ENCODE measurements at regions not wholly inside any gene's neighbourhood (a gene's known extent, or its start where the extent isn't known, plus 50 kb on each side); places are given as distances from the start of the nearest gene placed in this dataset.

GRCh38 chr3:177878192-177878591 is 658.0 kb upstream of the KCNMB2 start:
- Mint-ChIP-seq H3K27me3 (ENCODE audit: low read depth) (no peaks in the 10 kb centered on the region), H3K9me3 (ENCODE audit: low read depth) (no peaks in the 10 kb centered on the region), H3K4me3 (ENCODE audit: unreplicated experiment) (no peak overlapping the region), H3K36me3 (ENCODE audit: low read depth) (no peaks in the 10 kb centered on the region), H3K4me1 (ENCODE audit: low read depth) (peaks cover 24% of the 10 kb centered on the region), H3K27ac (ENCODE audit: unreplicated experiment) (no peak overlapping the region)
- TF ChIP-seq CTCF (IDR thresholded peaks at IDR 0.05): no peak
- DNase-seq (ENCODE audit: low spot score): no peak

DNA sequence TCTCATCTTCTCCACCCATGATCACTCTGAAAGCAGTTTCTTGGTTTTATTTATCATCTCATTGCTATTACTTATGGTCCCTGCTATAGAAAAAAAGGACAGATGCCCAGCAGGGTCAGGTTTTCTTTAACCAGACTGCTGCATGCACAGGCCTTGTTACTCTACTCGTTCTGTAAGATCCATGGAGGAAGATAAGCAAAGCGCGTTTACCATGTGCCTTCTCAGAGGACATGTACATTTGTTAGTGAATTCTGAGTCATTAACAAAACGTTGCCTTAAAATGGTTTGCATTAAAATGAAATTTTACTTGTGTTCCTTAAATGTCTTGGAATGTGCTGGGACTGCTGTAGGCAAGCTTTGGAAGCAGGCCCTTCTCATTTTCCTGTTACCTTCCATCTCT is 657.3 kb upstream of the KCNMB2 start:
- Mint-ChIP-seq H3K4me3 (ENCODE audit: unreplicated experiment) (no peak overlapping the region), H3K36me3 (ENCODE audit: low read depth) (no peaks in the 10 kb centered on the region), H3K27ac (ENCODE audit: unreplicated experiment) (no peak overlapping the region), H3K4me1 (ENCODE audit: low read depth) (peaks cover 29% of the 10 kb centered on the region), H3K9me3 (ENCODE audit: low read depth) (no peaks in the 10 kb centered on the region), H3K27me3 (ENCODE audit: low read depth) (no peaks in the 10 kb centered on the region)
- DNase-seq (ENCODE audit: low spot score): no peak
- TF ChIP-seq CTCF (IDR thresholded peaks at IDR 0.05): no peak

GRCh38 chr3:177881351-177881750 is 654.9 kb upstream of the KCNMB2 start:
- H3K9me3 Mint-ChIP-seq (ENCODE audit: low read depth): no peaks in the 10 kb centered on the region
- no peaks in the 10 kb centered on the region for H3K36me3 Mint-ChIP-seq (ENCODE audit: low read depth)
- H3K4me3 Mint-ChIP-seq (ENCODE audit: unreplicated experiment): no peak overlapping the region
- no peaks in the 10 kb centered on the region for H3K27me3 Mint-ChIP-seq (ENCODE audit: low read depth)
- no peak overlapping the region for H3K27ac Mint-ChIP-seq (ENCODE audit: unreplicated experiment)
- peaks cover 26% of the 10 kb centered on the region for H3K4me1 Mint-ChIP-seq (ENCODE audit: low read depth)
- no peak for DNase-seq (ENCODE audit: low spot score)
- TF ChIP-seq CTCF (IDR thresholded peaks at IDR 0.05): no peak

DNA sequence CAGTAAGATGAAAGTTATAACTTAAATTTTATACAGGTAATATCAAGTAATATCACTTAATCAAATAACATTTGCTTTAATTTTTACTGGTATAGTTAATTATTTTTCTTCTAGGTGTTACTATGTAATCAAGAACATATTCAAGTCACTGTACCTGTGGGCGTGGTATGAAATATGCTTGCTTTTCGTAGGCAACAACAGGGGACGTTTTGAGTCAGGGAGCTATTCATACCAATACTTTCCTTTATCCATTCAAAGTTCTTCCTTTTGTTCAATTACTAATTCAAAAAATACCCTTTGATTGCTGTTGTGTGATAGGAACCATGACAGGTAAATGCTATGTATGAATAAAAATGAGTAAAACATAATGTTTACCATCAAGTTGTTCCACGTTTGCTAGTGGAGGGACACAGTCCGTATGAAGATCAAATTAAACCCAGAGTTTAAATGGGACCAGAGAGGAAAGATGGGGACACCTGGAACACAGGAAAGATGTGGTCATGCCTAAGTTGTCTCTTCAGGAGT is 654.0 kb upstream of the KCNMB2 start:
- no peak for TF ChIP-seq CTCF (IDR thresholded peaks at IDR 0.05)
- Mint-ChIP-seq H3K4me3 (ENCODE audit: unreplicated experiment) (no peak overlapping the region), H3K9me3 (ENCODE audit: low read depth) (no peaks in the 10 kb centered on the region), H3K36me3 (ENCODE audit: low read depth) (no peaks in the 10 kb centered on the region), H3K4me1 (ENCODE audit: low read depth) (peaks cover 33% of the 10 kb centered on the region), H3K27ac (ENCODE audit: unreplicated experiment) (no peak overlapping the region), H3K27me3 (ENCODE audit: low read depth) (no peaks in the 10 kb centered on the region)
- no peak for DNase-seq (ENCODE audit: low spot score)

DNA sequence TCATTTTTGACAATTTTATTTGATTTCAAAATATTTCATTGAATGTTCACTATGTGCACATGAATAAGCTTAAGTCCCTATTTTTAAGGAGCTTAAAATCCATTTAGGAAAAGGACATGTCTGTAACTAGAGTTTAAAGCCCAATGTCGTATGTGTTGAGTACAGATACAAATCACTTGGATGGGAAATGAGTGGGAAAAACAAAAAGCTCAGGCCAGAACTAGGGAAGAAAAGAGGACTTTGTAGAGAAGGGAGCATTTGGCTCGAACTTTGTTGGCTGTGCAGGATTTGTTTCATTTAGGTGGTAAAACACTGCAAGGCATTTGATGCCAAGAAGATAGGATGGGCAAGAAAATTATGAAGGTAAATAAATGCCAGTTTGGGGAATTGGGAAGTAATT is 653.1 kb upstream of the KCNMB2 start:
- TF ChIP-seq CTCF (IDR thresholded peaks at IDR 0.05): no peak
- no peak overlapping the region for H3K4me3 Mint-ChIP-seq (ENCODE audit: unreplicated experiment)
- peaks cover 37% of the 10 kb centered on the region for H3K4me1 Mint-ChIP-seq (ENCODE audit: low read depth)

More for the DNA sequence above, 653.1 kb upstream of the KCNMB2 start:
- no peaks in the 10 kb centered on the region for H3K36me3 Mint-ChIP-seq (ENCODE audit: low read depth)
- H3K9me3 Mint-ChIP-seq (ENCODE audit: low read depth): no peaks in the 10 kb centered on the region
- H3K27ac Mint-ChIP-seq (ENCODE audit: unreplicated experiment): no peak overlapping the region
- no peak for DNase-seq (ENCODE audit: low spot score)
- no peaks in the 10 kb centered on the region for H3K27me3 Mint-ChIP-seq (ENCODE audit: low read depth)

Data from chondrocyte (in vitro differentiated cells).